DOHH2 (cell line): ENCODE measurements at regions not wholly inside any gene's neighbourhood (a gene's known extent, or its start where the extent isn't known, plus 50 kb on each side); places are given as distances from the start of the nearest gene placed in this dataset.

ENCODE experiments used
- CTCF ChIP-seq: fragments of 200-600 bp; sonication (generic); IDR thresholded peaks from one replicate; pipeline ENCODE4 v1.5.1; 2014; ENCODE audit warnings: antibody characterized with exemption, mild to moderate bottlenecking, low read depth, low read length; ENCODE audit not compliant: poor library complexity, severe bottlenecking
- EZH2phosphoT487 ChIP-seq: fragments of 200-600 bp; sonication (generic); IDR thresholded peaks from 2 replicates; pipeline ENCODE4 v1.6.1; 2017; ENCODE audit warnings: borderline replicate concordance, mild to moderate bottlenecking, antibody characterized with exemption, low read length, moderate library complexity, mixed read lengths

GRCh38 chr6:140548366-140548765, 1173.9 kb upstream of the CITED2 start:
- TF ChIP-seq CTCF (no peak), EZH2phosphoT487 (no peak)
